Central memory CD8-positive, alpha-beta T cell (primary cell): ENCODE measurements at regions not wholly inside any gene's neighbourhood (a gene's known extent, or its start where the extent isn't known, plus 50 kb on each side); places are given as distances from the start of the nearest gene placed in this dataset.

Experiments used
- ATAC-seq: fragments of 150-1000 bp; cut with Tn5 transposase; replicated peaks from 2 replicates; pipeline ENCODE4 v1.10.0; 2022; ENCODE audit warnings: mild to moderate bottlenecking, moderate FRiP score, moderate number of reproducible peaks; ENCODE audit not compliant: poor library complexity, severe bottlenecking; ENCODE audit errors: extremely low read depth
- DNase-seq, 2 donors: peaks; one replicate each; pipeline ENCODE4 v3.0.0; 2021; ENCODE audit warnings: low spot score in 2 of 2
- H3K27ac Mint-ChIP-seq: one replicate; pipeline ENCODE4 v1.8.0; 2022; ENCODE audit warnings: low read depth, mild to moderate bottlenecking, moderate library complexity, mixed read lengths
- H3K27me3 Mint-ChIP-seq: one replicate; pipeline ENCODE4 v1.8.0; 2022; ENCODE audit warnings: mixed read lengths
- H3K36me3 Mint-ChIP-seq: one replicate; pipeline ENCODE4 v1.8.0; 2022; ENCODE audit warnings: mild to moderate bottlenecking, moderate library complexity, mixed read lengths; ENCODE audit not compliant: insufficient read depth
- H3K4me1 Mint-ChIP-seq: one replicate; pipeline ENCODE4 v1.8.0; 2022; ENCODE audit warnings: mixed read lengths
- H3K4me3 Mint-ChIP-seq: one replicate; pipeline ENCODE4 v1.8.0; 2022; ENCODE audit warnings: mild to moderate bottlenecking, moderate library complexity, mixed read lengths
- H3K9me3 Mint-ChIP-seq: one replicate; pipeline ENCODE4 v1.8.0; 2022; ENCODE audit warnings: mixed read lengths

GRCh38 chr7:148472406-148472805 is 118.2 kb upstream of the C7orf33 start:
- H3K27me3 Mint-ChIP-seq: peaks cover 39% of the 10 kb centered on the region
- DNase-seq (no peak), ATAC-seq (no peak)
- H3K27ac Mint-ChIP-seq: no peak overlapping the region
- H3K36me3 Mint-ChIP-seq: no peaks in the 10 kb centered on the region
- no peak overlapping the region for H3K4me3 Mint-ChIP-seq
- no peaks in the 10 kb centered on the region for H3K9me3 Mint-ChIP-seq
- H3K4me1 Mint-ChIP-seq: no peaks in the 10 kb centered on the region

DNA sequence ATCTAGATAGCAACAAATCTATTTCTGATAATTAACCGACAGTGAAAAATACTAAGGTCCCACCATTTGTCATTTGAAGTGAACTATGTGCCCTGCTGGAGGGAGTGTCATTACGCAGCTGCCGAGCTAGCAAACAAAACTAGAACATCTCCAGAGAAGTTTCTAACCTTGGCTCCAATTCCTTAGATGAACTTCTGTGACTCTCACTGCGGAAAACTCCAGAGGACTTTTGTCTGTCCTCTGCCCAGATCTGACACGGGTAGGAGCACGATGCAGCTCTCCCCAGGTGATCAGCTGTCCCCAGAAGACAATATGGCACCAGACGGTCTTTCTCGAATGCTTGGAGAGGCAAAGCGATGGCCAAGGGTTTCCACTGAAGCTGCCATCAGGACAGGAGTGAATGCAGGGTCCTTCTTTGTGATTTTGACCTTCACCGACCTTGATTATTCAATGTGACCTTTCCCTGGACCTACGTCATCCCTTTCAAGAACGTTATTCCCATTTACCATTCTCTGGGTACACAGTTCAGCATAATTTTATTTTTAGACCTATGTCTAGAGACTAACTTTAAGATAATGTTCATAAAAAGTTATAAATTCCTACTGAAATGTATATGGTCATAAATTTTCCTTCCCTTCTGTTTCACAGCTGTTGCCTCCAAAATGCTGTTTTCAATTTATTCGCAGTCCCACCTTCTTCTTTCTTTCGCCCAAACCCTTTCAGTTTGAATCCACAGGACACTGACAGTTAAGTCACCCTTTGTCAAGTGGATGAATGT is 116.7 kb upstream of the C7orf33 start:
- DNase-seq: no peak
- no peak for ATAC-seq
- Mint-ChIP-seq H3K27me3 (peaks cover 41% of the 10 kb centered on the region), H3K4me3 (no peak overlapping the region), H3K4me1 (no peaks in the 10 kb centered on the region), H3K36me3 (no peaks in the 10 kb centered on the region), H3K9me3 (no peaks in the 10 kb centered on the region), H3K27ac (no peak overlapping the region)

DNA sequence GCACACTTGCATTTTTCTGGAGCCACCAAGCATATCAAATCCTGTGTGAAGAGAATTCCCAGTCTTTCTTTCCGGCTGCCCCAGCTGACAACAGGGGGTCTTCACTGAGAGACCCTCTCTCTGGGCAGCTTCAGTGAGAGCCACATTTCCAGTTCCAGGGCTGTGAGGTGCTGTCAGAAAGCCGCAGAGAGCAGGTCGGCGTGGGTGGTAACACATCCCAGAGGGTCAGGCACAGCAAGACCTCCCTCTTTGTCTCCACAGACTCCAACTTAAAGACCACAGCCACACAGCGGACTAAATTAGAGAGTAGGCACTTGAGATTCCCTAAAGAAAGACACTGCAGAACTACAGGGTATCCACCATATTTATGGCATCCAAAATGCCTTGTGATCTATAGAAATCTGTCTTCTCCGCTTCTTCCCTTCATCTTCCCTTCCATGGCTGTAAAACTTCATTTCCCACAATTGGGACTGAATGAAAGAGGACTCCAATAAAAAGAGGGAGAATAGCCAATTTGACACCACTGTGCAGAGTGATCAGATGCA is 116.0 kb upstream of the C7orf33 start:
- no peaks in the 10 kb centered on the region for H3K9me3 Mint-ChIP-seq
- no peak overlapping the region for H3K27ac Mint-ChIP-seq
- no peaks in the 10 kb centered on the region for H3K4me1 Mint-ChIP-seq
- DNase-seq (no peak), ATAC-seq (no peak)
- no peaks in the 10 kb centered on the region for H3K36me3 Mint-ChIP-seq
- no peak overlapping the region for H3K4me3 Mint-ChIP-seq
- peaks cover 41% of the 10 kb centered on the region for H3K27me3 Mint-ChIP-seq

DNA sequence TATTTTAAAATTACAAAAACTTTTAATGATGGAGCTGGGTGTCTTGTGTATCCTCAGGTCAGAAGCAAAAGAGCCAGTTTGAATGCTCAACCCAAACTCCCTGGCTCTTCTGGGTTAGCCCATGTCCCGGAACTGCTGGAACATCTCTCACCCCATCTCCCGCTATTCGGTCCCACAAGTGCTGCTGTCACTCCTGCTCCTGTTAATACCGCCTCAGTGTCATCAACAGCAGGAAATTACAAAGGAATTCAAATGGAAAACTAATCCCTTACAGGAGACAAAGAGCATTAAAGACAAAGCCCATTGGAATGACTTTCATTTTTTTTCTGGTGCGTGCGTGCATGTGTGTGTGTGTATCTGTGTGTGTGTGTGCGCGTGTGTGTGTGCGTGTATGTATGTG is 112.0 kb upstream of the C7orf33 start:
- no peaks in the 10 kb centered on the region for H3K36me3 Mint-ChIP-seq
- H3K4me1 Mint-ChIP-seq: peaks cover 6% of the 10 kb centered on the region
- no peak for DNase-seq
- no peak overlapping the region for H3K27ac Mint-ChIP-seq
- peaks cover 25% of the 10 kb centered on the region for H3K27me3 Mint-ChIP-seq
- no peak for ATAC-seq
- no peaks in the 10 kb centered on the region for H3K9me3 Mint-ChIP-seq
- no peak overlapping the region for H3K4me3 Mint-ChIP-seq

DNA sequence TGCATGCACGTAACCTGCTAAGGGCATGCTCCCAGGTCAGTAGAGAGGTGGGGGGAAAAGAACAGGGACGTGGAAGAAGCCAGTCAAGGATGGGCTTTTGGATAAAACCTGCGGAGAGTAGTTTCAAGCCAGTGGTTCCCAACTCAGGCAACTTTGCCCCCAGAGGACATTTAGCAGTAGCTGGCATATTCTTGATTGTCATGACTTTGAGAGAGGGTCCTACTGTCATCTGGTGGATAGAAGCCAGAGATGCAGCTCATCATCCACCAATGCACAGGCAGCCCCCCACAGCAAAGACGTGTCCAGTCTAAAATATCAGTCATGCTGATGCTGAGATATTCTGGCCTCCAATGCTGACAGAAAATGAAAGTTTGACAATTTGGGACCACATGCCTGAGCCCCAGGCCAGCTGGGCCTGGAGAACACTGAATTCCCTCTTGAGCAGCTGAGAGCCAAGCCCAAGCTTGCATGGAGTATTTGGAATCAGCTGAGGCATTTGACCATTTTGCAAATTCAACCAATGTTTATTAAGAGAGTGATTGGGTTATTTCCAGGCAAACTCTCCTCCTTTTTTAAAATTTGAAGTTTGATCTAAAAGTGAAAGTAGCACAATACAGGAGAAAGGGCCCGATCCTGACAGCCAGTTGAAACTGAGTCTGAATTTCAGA is 110.0 kb upstream of the C7orf33 start:
- Mint-ChIP-seq H3K27ac (no peak overlapping the region), H3K36me3 (no peaks in the 10 kb centered on the region), H3K9me3 (no peaks in the 10 kb centered on the region), H3K4me1 (peaks cover 6% of the 10 kb centered on the region), H3K27me3 (peaks cover 10% of the 10 kb centered on the region), H3K4me3 (no peak overlapping the region)
- ATAC-seq (no peak), DNase-seq (no peak)

- H3K27me3 Mint-ChIP-seq: peaks cover 10% of the 10 kb centered on the region
- ATAC-seq: no peak
- no peaks in the 10 kb centered on the region for H3K9me3 Mint-ChIP-seq
- no peaks in the 10 kb centered on the region for H3K36me3 Mint-ChIP-seq
- no peak for DNase-seq
- H3K27ac Mint-ChIP-seq: no peak overlapping the region
- H3K4me1 Mint-ChIP-seq: peaks cover 6% of the 10 kb centered on the region
- H3K4me3 Mint-ChIP-seq: no peak overlapping the region
Observed at GRCh38 chr7:148481147-148481526, 109.4 kb upstream of the C7orf33 start.

DNA sequence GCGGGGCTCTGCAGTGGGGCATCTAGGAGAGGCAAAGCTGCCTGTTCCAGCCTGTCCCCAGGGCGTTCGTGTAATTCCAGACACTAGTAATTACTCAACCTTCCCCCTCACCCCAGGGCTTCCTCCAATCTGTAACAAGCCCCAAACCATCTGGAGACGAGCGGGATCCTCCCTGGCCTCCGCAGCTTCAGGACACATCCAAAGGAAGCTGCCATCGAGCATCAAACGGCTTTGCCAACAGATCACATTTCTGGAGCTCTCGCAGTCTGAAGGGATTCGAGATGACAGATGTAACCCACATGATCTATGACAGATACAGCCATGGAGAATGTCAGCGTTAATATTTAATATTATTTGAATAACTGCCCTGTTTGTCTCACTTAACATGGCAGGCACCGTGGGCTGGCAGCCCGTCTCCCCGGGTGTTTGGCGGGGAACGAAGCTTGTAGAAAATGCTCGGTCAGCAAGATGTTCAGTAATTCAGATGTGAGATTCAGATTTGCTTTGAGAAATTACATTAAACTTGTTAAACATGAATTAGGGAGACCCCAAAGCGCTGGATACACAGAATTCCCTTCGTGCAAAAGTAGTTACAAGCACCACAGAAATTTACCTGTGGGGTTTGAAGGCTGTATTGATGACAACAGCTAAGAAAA is 108.5 kb upstream of the C7orf33 start:
- Mint-ChIP-seq H3K36me3 (no peaks in the 10 kb centered on the region), H3K9me3 (no peaks in the 10 kb centered on the region), H3K27ac (no peak overlapping the region), H3K4me3 (no peak overlapping the region), H3K4me1 (peaks cover 6% of the 10 kb centered on the region), H3K27me3 (peaks cover 5% of the 10 kb centered on the region)
- ATAC-seq (no peak), DNase-seq (no peak)

DNA sequence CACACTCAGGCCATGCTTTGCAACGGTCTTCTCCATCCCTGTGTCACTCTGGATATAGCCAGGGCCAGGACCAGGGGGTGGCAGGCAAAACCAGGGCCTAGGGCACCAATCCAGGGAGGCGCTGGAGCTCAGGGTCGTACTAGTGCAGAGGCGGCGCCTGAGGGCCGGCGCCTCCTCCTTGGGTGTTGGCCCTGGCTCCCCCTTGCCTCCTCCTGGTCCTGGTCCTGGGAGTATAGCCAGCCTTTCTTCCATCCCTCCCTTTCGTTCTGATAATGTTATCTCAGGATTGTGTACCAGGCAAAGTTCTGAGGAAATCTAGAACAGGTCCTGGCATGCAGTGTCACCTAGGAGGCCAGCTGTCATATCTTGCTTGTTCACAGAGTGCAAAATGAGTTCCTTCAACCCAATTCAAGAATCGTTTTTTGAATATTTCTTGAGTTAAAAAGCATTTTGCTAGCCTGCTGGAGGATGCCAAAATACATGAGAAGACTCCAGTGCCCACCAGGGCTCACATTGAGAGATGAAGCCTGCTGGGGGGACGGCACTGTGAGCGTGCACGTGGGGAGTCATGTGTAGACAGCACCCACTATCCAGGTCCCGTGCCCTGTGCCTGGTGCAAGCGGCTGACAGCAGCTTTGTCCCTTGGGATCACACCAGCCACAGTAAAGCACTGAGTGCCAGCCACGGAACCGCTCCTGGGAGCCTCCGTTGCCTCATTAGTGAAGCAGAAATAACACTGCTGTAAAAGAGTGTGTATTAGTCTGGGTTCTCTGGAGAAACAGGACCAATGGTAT is 106.9 kb upstream of the C7orf33 start:
- Mint-ChIP-seq H3K4me3 (no peak overlapping the region), H3K36me3 (no peaks in the 10 kb centered on the region), H3K4me1 (peaks cover 6% of the 10 kb centered on the region)

GRCh38 chr7:148484486-148484885 is 106.1 kb upstream of the C7orf33 start:
- ATAC-seq (no peak), DNase-seq (no peak)
- Mint-ChIP-seq H3K9me3 (no peaks in the 10 kb centered on the region), H3K27me3 (peaks cover 4% of the 10 kb centered on the region), H3K36me3 (no peaks in the 10 kb centered on the region), H3K4me3 (no peak overlapping the region), H3K4me1 (peaks cover 6% of the 10 kb centered on the region), H3K27ac (no peak overlapping the region)

More for the DNA sequence above, 106.9 kb upstream of the C7orf33 start:
- ATAC-seq: no peak
- no peaks in the 10 kb centered on the region for H3K27me3 Mint-ChIP-seq
- no peak overlapping the region for H3K27ac Mint-ChIP-seq
- DNase-seq: no peak
- no peaks in the 10 kb centered on the region for H3K9me3 Mint-ChIP-seq

- Mint-ChIP-seq H3K4me3 (no peak overlapping the region), H3K36me3 (no peaks in the 10 kb centered on the region), H3K4me1 (peaks cover 6% of the 10 kb centered on the region), H3K9me3 (no peaks in the 10 kb centered on the region), H3K27me3 (peaks cover 15% of the 10 kb centered on the region), H3K27ac (no peak overlapping the region)
- ATAC-seq: no peak
- no peak for DNase-seq
Observed at GRCh38 chr7:148485618-148486017, 104.9 kb upstream of the C7orf33 start.

DNA sequence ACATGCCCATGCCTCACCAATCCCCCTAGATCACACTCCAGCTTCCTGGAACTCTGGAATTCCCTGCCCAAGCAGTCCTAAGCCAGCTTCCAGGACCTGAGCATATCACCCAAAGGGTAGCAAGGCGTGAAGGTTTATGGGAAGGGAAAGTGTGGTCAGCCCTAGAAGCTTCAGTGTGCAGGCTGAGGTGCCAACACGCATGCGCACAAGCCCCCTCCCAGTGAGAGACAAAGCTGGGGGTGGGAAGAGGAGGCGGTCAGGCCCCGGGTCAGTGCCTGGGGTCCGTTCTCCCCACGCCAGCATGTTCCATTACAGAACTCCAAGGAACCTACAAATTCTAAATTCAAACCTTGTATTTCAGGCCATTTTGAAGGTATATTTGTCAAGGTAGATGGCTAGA is 103.6 kb upstream of the C7orf33 start:
- peaks cover 28% of the 10 kb centered on the region for H3K27me3 Mint-ChIP-seq
- H3K27ac Mint-ChIP-seq: no peak overlapping the region
- H3K4me1 Mint-ChIP-seq: no peaks in the 10 kb centered on the region
- H3K4me3 Mint-ChIP-seq: no peak overlapping the region
- no peaks in the 10 kb centered on the region for H3K36me3 Mint-ChIP-seq
- no peak for DNase-seq
- no peaks in the 10 kb centered on the region for H3K9me3 Mint-ChIP-seq
- no peak for ATAC-seq

DNA sequence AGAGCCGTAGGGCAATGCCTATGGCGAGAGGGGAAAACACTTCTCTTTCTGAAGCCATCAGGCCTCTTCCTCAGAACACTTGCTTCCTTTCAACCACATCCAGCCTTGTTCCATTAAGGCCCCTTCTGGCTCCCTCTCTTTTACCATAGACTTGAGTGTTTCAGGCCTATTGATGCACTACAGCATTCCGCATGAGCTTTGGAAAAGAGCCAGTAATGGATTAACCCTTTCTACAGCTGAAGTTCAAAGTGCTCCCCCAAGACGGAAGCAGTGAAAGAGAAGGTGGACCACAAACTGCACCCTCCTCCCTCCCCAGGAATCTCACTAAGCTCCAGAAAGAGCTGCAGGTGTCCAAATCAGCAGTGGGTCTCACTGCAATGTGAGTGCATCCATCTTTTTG is 102.7 kb upstream of the C7orf33 start:
- H3K4me1 Mint-ChIP-seq: no peaks in the 10 kb centered on the region
- H3K4me3 Mint-ChIP-seq: no peak overlapping the region
- no peak overlapping the region for H3K27ac Mint-ChIP-seq
- no peaks in the 10 kb centered on the region for H3K36me3 Mint-ChIP-seq
- H3K9me3 Mint-ChIP-seq: no peaks in the 10 kb centered on the region
- no peak for ATAC-seq
- no peak for DNase-seq
- peaks cover 32% of the 10 kb centered on the region for H3K27me3 Mint-ChIP-seq
